ENCODE measurements at regions not wholly inside any gene's neighbourhood (a gene's known extent, or its start where the extent isn't known, plus 50 kb on each side); places are given as distances from the start of the nearest gene placed in this dataset.
A peak's percentile ranks its signal among the peaks of the same experiment; 100 is the strongest.
"Not testable (repeated sequence)": the region's sequence is repeated elsewhere in the genome, so short reads cannot be mapped to it uniquely, and the experiment has no call there.

GRCh38 chr12:131264635-131265034, 310.9 kb downstream of the ADGRD1 start:
- peak; percentile 61 for ATAC-seq
- no peaks in the 10 kb centered on the region for H3K9me3 ChIP-seq
- no peaks in the 10 kb centered on the region for H3K36me3 ChIP-seq (replicated peaks in 1 of 2; ENCODE audit: insufficient read depth in 1 of 2, low read depth in 2 of 2)
- no peak overlapping the region for H3K27ac ChIP-seq
- no peaks in the 10 kb centered on the region for H3K27me3 ChIP-seq
- TF ChIP-seq CTCF (IDR thresholded peaks at IDR 0.05) (peak in 1 of 7 experiments; percentile 10), POLR2A (IDR thresholded peaks at IDR 0.05) (no peak)
- no peak overlapping the region for H3K4me3 ChIP-seq
- no peaks in the 10 kb centered on the region for H3K4me1 ChIP-seq
- intact Hi-C loops (cut with DNase I), result no loop called here
- DNase-seq, result peak; percentile 28 to 62 (median 47)
- 27 to 31% methylated on average over 8 to 10 of the region's 10 CpGs for WGBS, 2 donors

GRCh38 chr12:131266591-131267467, 313.1 kb downstream of the ADGRD1 start:
- TF ChIP-seq CTCF (IDR thresholded peaks at IDR 0.05) (no peak), POLR2A (IDR thresholded peaks at IDR 0.05) (no peak)
- no peak overlapping the region for H3K27ac ChIP-seq
- ATAC-seq (no peak), DNase-seq (no peak)
- no peaks in the 10 kb centered on the region for H3K4me1 ChIP-seq
- H3K9me3 ChIP-seq, result no peaks in the 10 kb centered on the region
- no peak overlapping the region for H3K4me3 ChIP-seq
- intact Hi-C loops (cut with DNase I), result no loop called here
- 51 to 66% methylated on average over 15 to 19 of the region's 19 CpGs for WGBS, 2 donors
- H3K36me3 ChIP-seq (replicated peaks in 1 of 2; ENCODE audit: insufficient read depth in 1 of 2, low read depth in 2 of 2), result no peaks in the 10 kb centered on the region
- no peaks in the 10 kb centered on the region for H3K27me3 ChIP-seq

- intact Hi-C loops (cut with DNase I), result no loop called here
- DNase-seq, result no peak
- WGBS, 2 donors, result 60 to 79% methylated on average over 1 to 3 of the region's 3 CpGs
Observed at GRCh38 chr12:131267576-131267975, 313.9 kb downstream of the ADGRD1 start.

GRCh38 chr12:131268123-131268522, 314.4 kb downstream of the ADGRD1 start:
- DNase-seq, result peak in 2 of 4 donors; percentile 29 to 31
- 20 to 33% methylated on average over 4 of the region's 7 CpGs for WGBS, 2 donors
- H3K9me3 ChIP-seq, result not testable (repeated sequence)

More at GRCh38 chr12:131267576-131267975, 313.9 kb downstream of the ADGRD1 start:
- H3K27me3 ChIP-seq, result no peaks in the 10 kb centered on the region
- no peak for ATAC-seq
- H3K4me1 ChIP-seq, result no peaks in the 10 kb centered on the region
- TF ChIP-seq POLR2A (IDR thresholded peaks at IDR 0.05) (no peak), CTCF (IDR thresholded peaks at IDR 0.05) (no peak)
- H3K36me3 ChIP-seq (replicated peaks in 1 of 2; ENCODE audit: insufficient read depth in 1 of 2, low read depth in 2 of 2), result no peaks in the 10 kb centered on the region
- no peak overlapping the region for H3K27ac ChIP-seq
- H3K9me3 ChIP-seq, result no peaks in the 10 kb centered on the region
- no peak overlapping the region for H3K4me3 ChIP-seq

GRCh38 chr12:131268571-131268970, 314.9 kb downstream of the ADGRD1 start:
- H3K36me3 ChIP-seq (replicated peaks in 1 of 2; ENCODE audit: insufficient read depth in 1 of 2, low read depth in 2 of 2); DNase-seq; H3K27me3 ChIP-seq; ATAC-seq; H3K27ac ChIP-seq; H3K4me1 ChIP-seq; H3K4me3 ChIP-seq; intact Hi-C loops (cut with DNase I); H3K9me3 ChIP-seq: not testable (repeated sequence)
- 40% methylated on average over 2 of the region's 4 CpGs; no CpG with 5 or more reads in 1 of the 2 donors for WGBS, 2 donors

More at GRCh38 chr12:131268123-131268522, 314.4 kb downstream of the ADGRD1 start:
- H3K27ac ChIP-seq; H3K27me3 ChIP-seq; H3K36me3 ChIP-seq (replicated peaks in 1 of 2; ENCODE audit: insufficient read depth in 1 of 2, low read depth in 2 of 2); intact Hi-C loops (cut with DNase I); H3K4me1 ChIP-seq; H3K4me3 ChIP-seq: not testable (repeated sequence)
- peak; percentile 60 for ATAC-seq
